OCI-LY3 (cell line): ENCODE measurements at regions not wholly inside any gene's neighbourhood (a gene's known extent, or its start where the extent isn't known, plus 50 kb on each side); places are given as distances from the start of the nearest gene placed in this dataset.

Source experiments
- EZH2phosphoT487 ChIP-seq: fragments of 200-600 bp; shearing (Covaris generic); IDR thresholded peaks from 2 replicates; pipeline ENCODE4 v1.6.1; 2018; ENCODE audit warnings: antibody characterized with exemption, mixed run types, low read depth
- TF ChIP-seq, protein P1 (sequence below): fragments of 200-600, 300-600 bp; sonication (generic); IDR thresholded peaks from 2 replicates; pipeline ENCODE4 v1.5.1; 2014; ENCODE audit warnings: antibody characterized with exemption, low read length, low read depth

- TF ChIP-seq, protein P1, sequence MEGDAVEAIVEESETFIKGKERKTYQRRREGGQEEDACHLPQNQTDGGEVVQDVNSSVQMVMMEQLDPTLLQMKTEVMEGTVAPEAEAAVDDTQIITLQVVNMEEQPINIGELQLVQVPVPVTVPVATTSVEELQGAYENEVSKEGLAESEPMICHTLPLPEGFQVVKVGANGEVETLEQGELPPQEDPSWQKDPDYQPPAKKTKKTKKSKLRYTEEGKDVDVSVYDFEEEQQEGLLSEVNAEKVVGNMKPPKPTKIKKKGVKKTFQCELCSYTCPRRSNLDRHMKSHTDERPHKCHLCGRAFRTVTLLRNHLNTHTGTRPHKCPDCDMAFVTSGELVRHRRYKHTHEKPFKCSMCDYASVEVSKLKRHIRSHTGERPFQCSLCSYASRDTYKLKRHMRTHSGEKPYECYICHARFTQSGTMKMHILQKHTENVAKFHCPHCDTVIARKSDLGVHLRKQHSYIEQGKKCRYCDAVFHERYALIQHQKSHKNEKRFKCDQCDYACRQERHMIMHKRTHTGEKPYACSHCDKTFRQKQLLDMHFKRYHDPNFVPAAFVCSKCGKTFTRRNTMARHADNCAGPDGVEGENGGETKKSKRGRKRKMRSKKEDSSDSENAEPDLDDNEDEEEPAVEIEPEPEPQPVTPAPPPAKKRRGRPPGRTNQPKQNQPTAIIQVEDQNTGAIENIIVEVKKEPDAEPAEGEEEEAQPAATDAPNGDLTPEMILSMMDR: peak; percentile 97
- no peak for TF ChIP-seq EZH2phosphoT487
These were observed 208.7 kb downstream of the ICOS start for GRCh38 chr2:204145263-204145751.
